ENCODE measurements at regions not wholly inside any gene's neighbourhood (a gene's known extent, or its start where the extent isn't known, plus 50 kb on each side); places are given as distances from the start of the nearest gene placed in this dataset.

DNA sequence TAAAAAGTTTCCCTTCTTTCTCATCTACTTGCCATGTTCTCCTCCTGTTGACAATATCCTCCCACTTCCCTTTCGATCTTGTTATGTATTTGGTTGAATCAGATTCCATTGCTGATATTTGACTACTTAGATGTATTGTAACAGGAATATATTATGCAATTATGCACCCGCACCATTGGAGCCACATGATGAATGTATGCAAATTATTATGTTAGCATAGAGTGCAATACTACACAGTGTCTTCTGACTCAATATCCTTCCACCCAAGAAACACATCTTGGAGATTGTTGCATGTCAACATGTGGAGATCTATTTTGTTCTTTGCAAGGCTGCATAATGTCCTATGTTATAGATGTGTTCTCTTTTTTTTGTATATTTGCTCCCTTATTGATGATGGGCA lies 219.2 kb upstream of the RBFOX1 start:
- no peak for ATAC-seq
- intact Hi-C loops (cut with micrococcal nuclease) = no loop called here
- no peak for DNase-seq

DNA sequence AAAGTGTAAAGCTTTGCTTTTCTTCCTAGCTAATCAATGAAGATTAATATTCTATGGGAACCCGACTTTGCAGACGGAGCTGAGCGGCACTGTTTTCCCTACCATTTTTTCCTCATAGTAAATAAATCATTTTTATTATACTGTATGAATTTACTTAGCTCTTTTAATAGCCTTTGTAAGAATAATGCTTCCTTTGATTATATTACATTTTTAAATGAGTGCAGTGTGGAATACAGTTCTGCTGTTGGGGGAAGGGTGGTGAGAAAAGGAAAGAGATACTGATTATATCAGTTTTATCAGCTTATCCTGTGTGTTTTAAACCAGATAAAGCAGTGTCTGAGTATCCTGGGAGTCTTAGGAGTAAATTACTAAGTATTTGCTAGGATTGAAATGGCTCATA lies 221.4 kb upstream of the RBFOX1 start:
- ATAC-seq = no peak
- intact Hi-C loops (cut with micrococcal nuclease) = no loop called here
- DNase-seq = no peak

DNA sequence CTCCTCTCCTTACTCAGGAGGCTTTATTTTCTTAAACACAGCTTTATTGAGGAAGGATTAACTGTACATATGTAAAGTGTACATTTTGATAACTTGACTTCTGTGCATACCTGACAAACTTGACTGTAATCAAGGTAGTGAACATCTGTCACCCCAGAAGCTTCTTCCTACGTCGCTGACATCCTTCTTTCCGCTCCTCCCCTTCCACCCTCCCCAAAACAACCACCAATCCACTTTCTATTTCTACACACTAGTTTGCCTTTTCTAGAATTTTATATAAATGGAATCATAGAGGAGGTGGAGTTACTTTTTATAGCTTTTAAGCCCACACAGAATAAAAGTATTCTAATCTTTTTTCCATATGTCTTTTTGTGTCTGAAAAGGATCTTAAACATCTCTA lies 225.2 kb upstream of the RBFOX1 start:
- DNase-seq = no peak
- intact Hi-C loops (cut with micrococcal nuclease) = no loop called here

DNA sequence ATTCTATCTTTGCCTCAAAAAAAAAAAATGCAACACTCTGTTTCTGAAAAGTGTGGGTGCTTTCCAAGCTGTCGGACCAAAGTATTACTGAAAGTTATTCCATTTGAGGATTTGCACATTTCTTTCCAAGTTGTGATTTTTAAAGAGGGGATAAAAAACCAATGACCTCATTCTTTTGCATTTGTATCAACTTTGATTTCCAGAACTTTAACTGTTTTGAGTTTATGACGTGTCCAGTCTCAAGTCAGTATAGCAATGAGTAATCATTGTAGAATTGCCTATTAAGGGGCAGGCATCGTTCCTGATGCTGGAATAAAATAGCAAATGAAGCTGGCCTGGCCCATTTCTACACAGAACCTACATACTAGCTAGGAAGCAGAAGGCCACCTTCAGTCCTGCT lies 229.6 kb upstream of the RBFOX1 start:
- intact Hi-C loops (cut with micrococcal nuclease) = no loop called here
- ATAC-seq (no peak), DNase-seq (no peak)

More for the DNA sequence above, 225.2 kb upstream of the RBFOX1 start:
- no peak for ATAC-seq

DNA sequence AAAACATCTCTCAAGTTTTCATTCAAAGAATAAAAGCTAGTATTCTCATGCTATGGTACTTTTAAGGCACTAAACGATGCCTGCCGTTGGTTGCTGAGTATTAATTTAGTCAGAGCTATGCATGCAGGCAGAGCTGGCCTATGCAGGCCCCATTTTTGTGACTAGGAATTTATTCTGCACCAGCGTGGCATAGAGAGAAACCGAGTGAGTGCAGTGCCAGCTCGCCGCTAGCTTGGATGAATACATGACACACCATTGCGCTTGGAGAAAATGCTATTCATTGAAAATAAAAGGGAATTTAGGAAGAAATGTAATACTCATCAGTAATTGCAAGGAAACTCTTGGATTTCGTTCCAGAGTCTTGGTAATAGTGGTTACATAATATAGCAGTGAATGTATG lies 231.6 kb upstream of the RBFOX1 start:
- intact Hi-C loops (cut with micrococcal nuclease) = no loop called here
- no peak for DNase-seq
- no peak for ATAC-seq

DNA sequence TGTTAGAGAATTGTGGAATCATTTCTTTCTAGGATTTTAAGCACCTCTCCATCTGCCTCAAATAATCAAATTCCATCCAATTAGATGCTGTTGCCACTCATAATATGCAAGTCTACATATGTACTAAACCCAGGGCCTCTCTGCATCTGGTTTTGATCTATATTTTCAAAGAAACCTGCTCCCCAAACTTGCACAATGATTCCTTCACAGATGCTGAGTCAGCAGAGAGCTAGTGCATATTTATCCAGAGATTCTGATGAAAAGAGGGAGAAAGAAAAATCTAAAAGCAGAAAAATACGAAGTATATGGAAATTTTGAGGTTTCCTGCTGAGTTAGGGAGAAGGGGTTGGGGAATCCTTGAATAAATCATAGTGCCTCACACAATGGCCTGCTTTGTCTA lies 235.1 kb upstream of the RBFOX1 start:
- ATAC-seq (no peak), DNase-seq (no peak)
- intact Hi-C loops (cut with micrococcal nuclease) = no loop called here

DNA sequence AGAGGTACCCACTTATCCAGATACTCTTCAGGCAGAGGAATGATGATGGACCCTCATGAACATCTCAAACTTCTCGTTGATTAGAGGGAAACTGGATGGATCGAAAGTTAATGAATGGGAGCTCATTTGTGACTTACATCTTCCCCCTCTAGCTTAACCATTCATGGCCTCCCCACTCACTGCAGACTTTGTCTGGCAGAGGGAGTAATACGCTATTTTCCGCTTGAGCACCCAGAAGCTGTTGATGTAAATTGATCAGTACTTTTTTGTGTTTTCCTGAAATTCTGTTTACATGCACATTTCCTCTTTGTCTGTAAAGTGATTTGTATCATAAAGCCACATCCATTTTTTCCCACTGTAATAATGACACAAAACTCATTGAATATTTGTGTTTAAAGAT lies 239.1 kb upstream of the RBFOX1 start:
- intact Hi-C loops (cut with micrococcal nuclease) = no loop called here
- DNase-seq (no peak), ATAC-seq (no peak)

DNA sequence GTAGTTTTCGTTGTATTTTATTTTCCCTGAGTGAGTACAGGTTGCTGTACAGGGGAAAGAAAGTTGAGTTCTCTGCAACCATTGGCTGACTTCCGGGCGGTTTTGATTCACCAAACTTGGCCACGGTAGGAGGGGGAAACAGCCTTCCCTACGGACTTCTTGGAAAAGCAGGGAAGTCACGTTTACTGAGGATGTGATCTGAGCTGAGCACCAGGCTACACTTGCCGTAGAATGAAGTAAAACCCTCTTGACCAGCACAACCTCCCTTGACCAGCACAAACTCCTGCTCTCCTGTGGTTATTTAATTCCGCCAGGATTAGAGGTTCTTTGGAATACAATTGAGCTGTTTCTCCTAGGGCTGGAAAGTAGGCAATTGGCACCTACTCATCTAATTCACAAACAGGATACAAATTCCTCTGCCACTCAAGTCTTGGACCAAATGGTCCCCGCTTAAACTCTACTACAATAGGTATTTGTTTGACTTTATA lies 242.0 kb upstream of the RBFOX1 start:
- intact Hi-C loops (cut with micrococcal nuclease) = no loop called here
- ATAC-seq = peak; percentile 34

DNA sequence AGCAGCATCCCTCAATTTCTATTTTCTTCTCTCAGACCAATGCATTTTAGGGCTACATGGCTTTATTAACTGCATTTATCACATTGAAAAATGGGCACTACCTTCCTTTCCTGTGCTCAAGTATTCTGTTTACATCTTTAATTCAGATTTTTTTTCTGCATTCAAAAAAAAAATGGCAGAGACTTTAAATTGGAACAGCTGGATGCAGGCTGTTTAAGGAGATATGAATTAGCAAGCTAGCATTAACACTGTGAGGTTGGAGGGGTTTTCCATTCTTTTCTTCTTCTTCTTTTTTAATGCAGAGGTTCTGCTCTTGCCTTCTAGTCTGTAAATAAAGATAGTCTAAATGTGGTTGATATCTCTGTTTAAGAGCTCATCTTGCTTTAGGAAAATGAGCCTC lies 242.9 kb upstream of the RBFOX1 start:
- no peak for DNase-seq
- intact Hi-C loops (cut with micrococcal nuclease) = no loop called here
- no peak for ATAC-seq

More for the DNA sequence above, 242.0 kb upstream of the RBFOX1 start:
- no peak for DNase-seq

DNA sequence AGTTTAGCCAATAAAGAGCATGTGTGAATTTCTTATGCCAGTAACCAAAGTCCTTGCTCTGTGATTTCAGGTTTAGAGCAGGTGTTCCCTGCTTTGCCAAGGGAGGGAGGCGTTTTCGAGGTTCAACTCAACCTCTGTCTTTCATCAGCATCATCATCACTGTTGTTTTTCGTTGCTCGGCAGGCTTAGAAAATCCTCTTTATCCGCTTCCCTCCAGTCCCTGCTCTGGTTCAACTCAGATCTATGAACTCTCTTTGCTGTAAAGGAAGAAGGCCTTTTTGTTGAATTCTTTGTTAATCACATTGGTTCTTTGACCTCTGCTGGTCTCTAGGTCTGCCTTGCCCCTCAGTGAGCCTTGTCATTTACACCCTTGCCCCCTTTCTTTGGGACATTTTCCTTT lies 243.9 kb upstream of the RBFOX1 start:
- ATAC-seq (no peak), DNase-seq (no peak)
- intact Hi-C loops (cut with micrococcal nuclease) = no loop called here

DNA sequence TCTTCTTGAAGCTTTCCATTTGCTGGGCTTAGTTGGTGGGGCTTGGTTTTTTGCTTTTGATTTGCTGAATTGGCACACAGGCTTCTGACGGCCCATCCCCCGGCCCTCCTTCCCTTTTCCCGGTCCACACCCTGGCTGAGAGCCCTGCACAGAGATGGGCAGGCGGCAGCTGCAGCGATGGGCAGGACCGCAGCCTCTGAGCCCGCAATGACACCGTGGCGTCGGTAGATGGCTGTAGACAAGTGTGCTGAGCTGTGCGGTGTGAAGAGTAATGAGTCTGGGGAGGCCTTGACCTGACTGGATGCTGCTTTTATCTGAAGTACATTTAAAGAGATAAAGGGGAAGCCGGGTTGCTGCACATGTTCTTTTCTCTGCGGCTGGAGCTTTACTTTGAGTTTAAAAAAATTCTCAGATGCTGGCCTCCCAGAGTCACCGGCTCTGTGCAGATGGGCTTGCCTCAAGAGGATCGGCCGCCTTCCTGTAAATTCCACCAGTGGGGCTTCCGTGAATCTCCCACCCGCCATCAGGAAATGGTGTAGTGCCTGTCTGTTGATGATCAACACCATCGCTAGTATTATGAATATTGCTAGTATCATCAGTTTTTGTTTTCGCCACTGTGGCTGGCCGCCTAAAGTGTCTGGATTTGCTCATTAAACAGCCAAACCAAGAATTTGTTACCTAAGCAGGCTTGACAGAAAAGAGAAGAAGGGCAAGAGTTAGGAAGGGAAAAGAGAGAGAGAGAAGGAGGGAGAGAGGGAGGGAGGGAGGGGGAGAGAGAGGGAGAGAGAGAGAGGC lies 245.6 kb upstream of the RBFOX1 start:
- ATAC-seq (peak; percentile 89), DNase-seq (peak; percentile 52)

DNA sequence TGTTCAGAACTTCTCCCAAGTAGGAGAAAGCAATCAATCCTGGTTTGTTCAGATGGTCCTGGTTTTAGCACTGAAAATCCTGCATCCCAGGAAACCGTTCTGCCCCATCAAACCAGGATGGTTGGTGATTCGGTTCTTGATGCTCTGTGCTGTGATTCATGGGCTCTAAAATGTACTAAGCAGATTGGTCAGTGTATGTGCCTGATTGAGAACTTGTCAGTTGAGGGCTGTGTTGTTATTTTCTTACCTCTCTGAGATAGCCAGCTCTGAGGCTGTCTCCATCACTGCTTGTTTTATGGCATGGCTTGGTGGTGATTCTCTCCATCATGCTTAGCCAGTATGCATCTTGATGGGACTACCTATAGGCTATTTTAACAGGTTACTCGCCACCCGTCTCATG lies 246.9 kb upstream of the RBFOX1 start:
- intact Hi-C loops (cut with micrococcal nuclease) = no loop called here
- DNase-seq (no peak), ATAC-seq (no peak)

More for the DNA sequence above, 245.6 kb upstream of the RBFOX1 start:
- intact Hi-C loops (cut with micrococcal nuclease) = no loop called here

DNA sequence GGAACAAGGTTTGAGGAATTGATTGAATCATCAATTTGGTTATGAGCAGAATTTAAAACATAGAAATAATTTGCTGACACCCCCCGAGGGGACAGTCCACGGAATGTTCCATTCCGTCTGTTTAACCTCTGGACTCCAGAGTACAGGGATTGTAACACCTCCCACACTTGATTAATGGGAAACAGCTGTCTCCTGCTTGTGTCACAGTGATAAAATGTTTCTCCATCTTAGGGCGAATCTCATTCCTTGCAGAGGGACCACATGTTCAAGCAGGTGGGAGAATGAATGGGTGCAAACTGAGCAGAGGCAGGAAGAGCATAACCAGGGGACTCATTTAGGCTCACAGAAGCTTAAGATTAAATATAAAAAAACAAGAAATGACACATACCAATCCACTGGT lies 249.5 kb upstream of the RBFOX1 start:
- DNase-seq (no peak), ATAC-seq (no peak)
- intact Hi-C loops (cut with micrococcal nuclease) = no loop called here

DNA sequence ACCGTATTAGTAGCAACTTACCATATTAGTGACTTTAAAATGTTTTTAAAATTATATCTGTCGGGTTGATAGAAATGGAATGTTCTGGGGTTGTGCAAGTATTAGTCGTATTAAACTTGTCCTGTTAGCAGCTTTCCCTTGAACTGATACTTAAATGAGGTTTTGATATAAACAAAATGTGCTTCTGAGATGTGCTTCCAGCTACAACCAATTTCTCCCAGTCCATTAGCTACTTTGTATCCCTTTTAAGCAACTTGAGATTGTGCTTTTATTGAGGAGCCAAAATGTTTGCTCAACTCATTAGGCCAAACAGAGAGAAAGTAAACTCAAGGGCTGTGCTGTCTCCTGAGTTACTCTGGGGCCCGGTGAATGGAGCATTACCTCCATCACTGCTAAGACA lies 255.0 kb upstream of the RBFOX1 start:
- ATAC-seq = no peak
- no peak for DNase-seq
- intact Hi-C loops (cut with micrococcal nuclease) = no loop called here

DNA sequence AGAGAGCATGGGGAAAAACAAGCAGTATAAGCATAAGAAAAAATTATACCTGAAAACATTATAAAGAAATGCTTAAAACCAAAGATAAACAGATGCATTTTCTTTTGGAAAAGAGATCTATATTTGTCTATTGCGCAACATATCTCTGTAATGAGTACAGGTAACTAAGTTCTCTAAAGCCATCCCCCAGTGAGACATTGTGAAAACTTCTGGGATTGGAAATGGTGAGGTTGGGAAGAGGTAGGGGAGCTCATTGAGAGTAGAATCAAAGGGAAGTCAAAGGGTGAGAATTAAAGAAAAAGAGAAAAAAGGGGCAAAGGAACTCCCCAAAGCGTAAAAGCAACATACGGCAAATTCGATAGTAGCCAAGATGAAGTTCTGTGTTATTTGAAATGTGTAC lies 257.9 kb upstream of the RBFOX1 start:
- intact Hi-C loops (cut with micrococcal nuclease) = no loop called here
- ATAC-seq = no peak
- no peak for DNase-seq

DNA sequence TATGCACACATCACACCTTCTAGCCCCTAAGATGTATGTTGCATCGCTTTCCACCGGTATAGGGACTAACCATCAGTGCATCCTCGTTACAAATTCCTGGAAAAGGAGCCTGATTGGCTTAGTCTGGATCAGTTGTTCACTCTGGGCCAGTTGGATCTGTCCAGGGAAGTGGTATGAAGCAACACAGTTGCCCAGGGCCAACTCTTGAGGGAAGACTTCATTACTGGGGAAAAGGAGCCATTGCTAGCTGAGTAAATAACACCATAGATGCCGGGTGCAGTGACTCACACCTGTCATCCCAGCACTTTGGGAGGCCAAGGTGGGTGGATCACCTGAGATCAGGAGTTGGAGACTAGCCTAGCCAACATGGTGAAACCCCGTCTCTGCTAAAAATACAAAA lies 275.2 kb upstream of the RBFOX1 start:
- intact Hi-C loops (cut with micrococcal nuclease) = no loop called here
- no peak for DNase-seq

DNA sequence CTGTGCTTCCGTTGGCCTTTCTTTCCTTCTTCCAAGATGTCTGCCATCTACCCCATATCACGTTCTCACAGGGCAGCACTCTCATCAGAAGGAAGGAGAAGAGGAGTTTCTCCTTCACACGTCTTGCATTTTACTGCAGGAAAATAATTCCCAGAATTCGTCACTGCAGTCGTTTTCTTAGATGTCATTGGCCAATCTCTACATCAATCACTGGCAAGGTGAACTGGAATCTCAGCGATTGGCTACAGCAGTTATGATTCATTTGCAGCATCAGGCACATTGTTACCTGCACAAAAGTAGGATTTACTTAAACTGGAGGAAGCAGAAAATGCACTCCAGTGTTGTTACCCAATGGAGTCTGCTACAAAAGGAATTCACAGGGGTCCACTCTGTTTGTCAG lies 277.2 kb upstream of the RBFOX1 start:
- DNase-seq (no peak), ATAC-seq (no peak)
- intact Hi-C loops (cut with micrococcal nuclease) = no loop called here

More for the DNA sequence above, 275.2 kb upstream of the RBFOX1 start:
- no peak for ATAC-seq

DNA sequence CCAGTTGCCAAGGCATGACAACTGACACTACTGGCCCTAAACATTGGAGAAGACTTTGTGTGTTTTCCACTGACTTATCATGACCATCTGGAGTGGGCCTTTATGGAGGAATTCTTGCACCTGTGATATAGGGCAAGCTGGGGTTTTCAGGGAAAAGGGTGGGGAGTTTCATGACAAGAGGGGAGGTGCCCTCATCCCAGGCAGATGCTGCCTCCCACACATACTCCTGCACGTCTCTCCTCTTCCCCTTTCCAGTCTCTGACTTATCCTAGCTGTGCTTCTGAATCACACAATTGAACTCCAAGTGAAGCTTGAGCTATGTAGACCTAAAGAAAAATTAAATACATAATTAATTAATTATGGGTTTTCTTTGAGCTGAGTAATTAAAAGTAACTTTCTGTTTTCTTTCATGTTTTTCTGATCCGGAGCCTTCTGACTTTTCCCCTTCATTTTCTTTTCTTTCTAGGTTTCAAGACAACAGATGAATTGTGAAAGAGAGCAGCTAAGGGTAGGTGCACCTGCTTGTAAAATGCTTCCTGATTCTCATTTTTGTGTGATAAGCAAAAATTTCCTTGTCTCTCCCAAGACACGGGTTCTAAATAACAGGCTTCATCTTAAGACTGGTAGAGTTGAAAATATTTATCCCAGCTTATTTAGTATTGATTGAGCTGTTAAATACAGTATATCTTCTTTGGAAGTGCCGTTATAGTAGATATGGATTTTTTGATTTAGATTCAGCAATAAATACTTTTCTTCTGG lies 280.9 kb upstream of the RBFOX1 start:
- ATAC-seq = no peak
- intact Hi-C loops (cut with micrococcal nuclease) = no loop called here
- DNase-seq = no peak

DNA sequence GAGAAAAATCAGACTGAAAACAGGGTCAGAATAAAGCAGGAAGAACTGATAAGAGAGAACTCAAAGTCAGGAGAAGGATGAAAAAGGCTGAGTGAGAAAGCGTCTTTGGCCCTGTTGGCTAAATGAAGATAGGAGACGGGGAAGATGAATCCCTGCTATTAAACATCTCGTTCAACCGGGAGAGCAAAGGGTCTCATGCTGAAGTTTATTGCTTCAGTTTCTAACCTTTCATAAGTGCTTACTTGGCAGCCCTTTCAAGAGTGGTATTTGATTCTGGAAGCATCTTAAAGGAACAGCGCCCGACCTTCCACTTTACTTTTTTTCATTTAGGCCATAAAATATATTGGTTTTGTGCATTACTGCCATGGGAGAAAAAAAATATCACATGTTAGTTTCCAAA lies 288.3 kb upstream of the RBFOX1 start:
- ATAC-seq (no peak), DNase-seq (no peak)
- intact Hi-C loops (cut with micrococcal nuclease) = no loop called here

DNA sequence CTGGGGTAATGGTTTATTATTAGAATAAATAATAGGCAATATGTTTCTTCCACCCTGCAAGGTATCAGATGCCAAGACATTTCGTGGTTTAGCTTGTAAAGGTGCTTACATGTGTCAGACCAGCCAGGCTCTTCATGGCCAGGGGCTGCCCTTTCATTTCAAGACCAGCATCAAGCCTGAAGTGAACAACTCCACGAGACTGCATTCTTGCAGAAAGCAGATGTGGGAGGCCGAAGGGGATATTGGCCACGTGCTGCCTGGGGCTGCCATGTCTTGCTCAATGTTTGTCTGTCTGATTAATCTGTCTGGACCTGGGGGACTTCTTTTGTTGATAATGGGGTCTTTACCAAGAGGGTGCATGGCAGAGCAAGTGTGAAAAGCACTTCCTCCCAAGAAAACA lies 294.2 kb upstream of the RBFOX1 start:
- ATAC-seq = no peak
- DNase-seq = no peak
- intact Hi-C loops (cut with micrococcal nuclease) = no loop called here

DNA sequence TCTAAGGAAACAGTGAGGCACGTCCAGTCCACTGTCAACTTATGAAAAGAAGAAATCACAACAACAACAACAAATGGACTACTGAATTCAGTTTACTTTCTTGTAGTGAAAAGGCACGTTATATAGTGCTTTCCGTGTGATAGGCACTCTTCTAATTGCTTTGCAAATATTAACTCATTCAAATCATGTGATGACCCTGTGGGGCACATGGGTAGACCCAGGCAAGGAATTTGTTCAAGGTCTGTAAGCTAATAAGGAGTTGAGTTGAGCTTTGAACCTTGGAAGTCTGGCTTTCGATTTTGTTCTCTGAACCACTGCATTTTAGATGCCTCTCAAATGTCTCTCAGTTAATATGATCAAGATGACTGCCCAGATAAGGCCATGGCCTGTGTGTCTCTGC lies 295.1 kb upstream of the RBFOX1 start:
- intact Hi-C loops (cut with micrococcal nuclease) = no loop called here

More for the DNA sequence above, 295.1 kb upstream of the RBFOX1 start:
- no peak for ATAC-seq
- DNase-seq = no peak
